K562 (cell line): ENCODE measurements at regions not wholly inside any gene's neighbourhood (a gene's known extent, or its start where the extent isn't known, plus 50 kb on each side); places are given as distances from the start of the nearest gene placed in this dataset.

Source experiments
- MED1 ChIP-seq: sonication (generic); formaldehyde crosslinking; IDR thresholded peaks from 2 replicates; pipeline ENCODE4 v1.8.1; 2023; ENCODE audit warnings: missing genetic modification reagents, borderline replicate concordance
- POLR2A ChIP-seq: fragments of 450-650 bp; conservative IDR thresholded peaks from 2 replicates; pipeline ENCODE4 v1.6.1; 2016

DNA sequence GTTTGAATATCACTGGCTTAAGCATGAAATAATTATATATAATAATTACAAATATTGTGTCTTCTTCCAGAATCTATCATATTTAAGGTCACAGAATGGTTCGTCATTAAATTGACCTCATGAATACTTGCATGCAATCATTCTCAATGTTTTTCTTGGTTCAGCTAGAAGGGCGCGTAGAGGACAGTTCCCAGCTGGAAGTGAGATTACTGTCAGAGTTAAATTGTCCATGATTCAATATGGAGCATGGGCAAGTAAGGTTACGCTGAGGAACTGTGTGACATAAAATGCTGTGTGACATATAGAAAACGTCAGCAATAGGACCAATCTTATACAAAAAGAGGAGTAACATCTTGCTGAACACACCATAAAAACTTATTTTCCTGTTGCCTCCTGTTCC, 2423.5 kb upstream of the RAG2 start:
- no peak for TF ChIP-seq MED1
- TF ChIP-seq POLR2A: no peak
